ENCODE measurements at regions not wholly inside any gene's neighbourhood (a gene's known extent, or its start where the extent isn't known, plus 50 kb on each side); places are given as distances from the start of the nearest gene placed in this dataset.

DNA sequence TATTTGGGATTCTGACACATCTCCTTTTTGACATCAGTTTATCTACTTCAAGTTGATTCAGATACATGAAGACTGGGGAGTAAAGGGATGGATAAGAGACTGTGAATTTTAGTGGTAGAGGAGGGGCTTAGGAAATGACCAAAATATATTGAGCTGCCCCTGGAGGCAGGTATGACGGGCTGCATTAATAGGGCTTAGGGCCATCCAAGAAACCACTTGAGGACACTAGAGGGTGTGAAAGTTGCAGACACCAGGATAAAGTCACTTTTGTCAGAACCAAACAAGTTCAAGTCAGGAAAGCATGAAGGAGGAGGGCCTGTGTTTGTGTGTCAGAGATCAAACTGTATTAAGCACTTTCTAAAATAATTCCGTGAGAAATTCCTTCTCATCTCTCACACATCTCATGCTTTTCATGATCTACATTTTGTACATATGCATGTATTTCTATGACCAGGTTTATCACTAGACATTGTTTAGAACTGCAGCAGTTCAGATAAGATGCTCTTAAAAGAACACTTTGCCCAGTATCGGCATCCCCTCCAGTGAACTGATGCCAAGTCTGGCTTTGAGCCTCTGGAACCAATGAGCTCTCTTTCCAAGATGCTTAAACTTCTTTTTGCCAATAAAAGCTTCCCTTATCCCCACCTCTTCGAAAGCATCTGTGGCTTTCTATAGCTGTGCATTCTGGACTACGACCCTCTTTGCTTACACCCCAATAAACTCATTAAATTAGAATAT, 136.9 kb downstream of the SLC38A1 start:
- Histone ChIP-seq H3K9me3 (replicated peaks in 1 of 11) (no peaks in the 10 kb centered on the region), H3K4me2 (no peak overlapping the region), H4K20me1 (no peaks in the 10 kb centered on the region), H3K4me1 (no peaks in the 10 kb centered on the region), H3K27ac (no peak overlapping the region), H3K27me3 (no peaks in the 10 kb centered on the region), H3K36me3 (no peaks in the 10 kb centered on the region), H3K4me3 (no peak overlapping the region), H3K9ac (no peak overlapping the region)
- TF ChIP-seq Cebpa-rat (IDR thresholded peaks at IDR 0.05) = no peak

- no peaks in the 10 kb centered on the region for H3K9me3 ChIP-seq (replicated peaks in 1 of 11)
- no peaks in the 10 kb centered on the region for H4K20me1 ChIP-seq
- no peak overlapping the region for H3K4me3 ChIP-seq
- H3K4me1 ChIP-seq = peaks cover 0 to 6% (median 0%) of the 10 kb centered on the region in 10 experiments; a peak in 1 of 20 replicates
- no peak overlapping the region for H3K27ac ChIP-seq
- no peaks in the 10 kb centered on the region for H3K36me3 ChIP-seq
- no peak overlapping the region for H3K4me2 ChIP-seq
- no peak for TF ChIP-seq Cebpa-rat (IDR thresholded peaks at IDR 0.05)
- H3K9ac ChIP-seq = no peak overlapping the region
- no peaks in the 10 kb centered on the region for H3K27me3 ChIP-seq
Measured at GRCh38 chr12:46127656-46128055, 137.3 kb upstream of the SCAF11 start.

GRCh38 chr12:46126050-46126727, 135.8 kb upstream of the SCAF11 start:
- Histone ChIP-seq H4K20me1 (no peaks in the 10 kb centered on the region), H3K27ac (no peak overlapping the region), H3K9me3 (replicated peaks in 1 of 11) (no peaks in the 10 kb centered on the region), H3K4me3 (no peak overlapping the region), H3K4me2 (no peak overlapping the region), H3K9ac (no peak overlapping the region), H3K36me3 (no peaks in the 10 kb centered on the region), H3K4me1 (peaks cover 0 to 6% (median 0%) of the 10 kb centered on the region in 10 experiments; a peak in 1 of 20 replicates), H3K27me3 (no peaks in the 10 kb centered on the region)
- TF ChIP-seq Cebpa-rat (IDR thresholded peaks at IDR 0.05) = no peak

- no peaks in the 10 kb centered on the region for H3K36me3 ChIP-seq
- no peaks in the 10 kb centered on the region for H3K9me3 ChIP-seq (replicated peaks in 1 of 11)
- H4K20me1 ChIP-seq = no peaks in the 10 kb centered on the region
- no peaks in the 10 kb centered on the region for H3K27me3 ChIP-seq
- peak overlapping the region in 5 of 11 experiments; percentile 4 to 55 (median 28); a peak in 6 of 22 replicates for H3K4me2 ChIP-seq
- peak overlapping the region in 3 of 11 experiments; percentile 2 to 44 (median 20); a peak in 3 of 22 replicates for H3K9ac ChIP-seq
- TF ChIP-seq Cebpa-rat (IDR thresholded peaks at IDR 0.05) = no peak
- no peak overlapping the region for H3K4me3 ChIP-seq
- H3K27ac ChIP-seq = no peak overlapping the region
- H3K4me1 ChIP-seq = peaks cover 0 to 6% (median 0%) of the 10 kb centered on the region in 10 experiments; a peak in 1 of 20 replicates
Measured at GRCh38 chr12:46124848-46125619, 134.7 kb upstream of the SCAF11 start.

GRCh38 chr12:46124132-46124847, 133.9 kb upstream of the SCAF11 start:
- H3K27ac ChIP-seq = no peak overlapping the region
- no peaks in the 10 kb centered on the region for H3K36me3 ChIP-seq
- no peaks in the 10 kb centered on the region for H3K9me3 ChIP-seq (replicated peaks in 1 of 11)
- H3K4me2 ChIP-seq = no peak overlapping the region; a peak in 2 of 22 replicates
- TF ChIP-seq Cebpa-rat (IDR thresholded peaks at IDR 0.05) = no peak
- no peaks in the 10 kb centered on the region for H4K20me1 ChIP-seq
- peaks cover 0 to 6% (median 0%) of the 10 kb centered on the region in 10 experiments; a peak in 1 of 20 replicates for H3K4me1 ChIP-seq
- no peaks in the 10 kb centered on the region for H3K27me3 ChIP-seq
- H3K4me3 ChIP-seq = no peak overlapping the region
- H3K9ac ChIP-seq = peak overlapping the region in 2 of 11 experiments; percentile 2 to 20; a peak in 2 of 22 replicates

DNA sequence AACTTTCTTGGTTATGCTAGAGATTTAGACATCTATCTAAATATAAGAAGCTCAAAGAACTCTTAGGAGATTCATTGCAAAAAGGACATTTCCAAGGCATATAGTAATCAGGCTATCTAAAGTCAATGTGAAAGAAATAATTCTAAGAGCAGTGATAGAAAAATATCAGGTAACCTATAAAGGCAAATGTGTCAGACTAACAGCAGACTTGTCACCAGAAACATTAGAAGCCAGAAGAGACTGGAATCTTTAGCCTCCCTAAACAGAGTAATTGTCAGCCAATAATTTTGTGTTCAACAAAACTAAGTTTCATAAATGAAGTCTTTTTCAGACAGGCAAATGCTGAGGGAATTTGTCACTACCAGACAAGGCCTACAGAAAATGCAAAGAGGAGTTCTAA, 122.0 kb upstream of the SCAF11 start:
- H3K4me3 ChIP-seq = no peak overlapping the region
- no peaks in the 10 kb centered on the region for H4K20me1 ChIP-seq
- no peak overlapping the region for H3K9ac ChIP-seq
- H3K4me2 ChIP-seq = no peak overlapping the region
- TF ChIP-seq Cebpa-rat (IDR thresholded peaks at IDR 0.05) = no peak
- no peaks in the 10 kb centered on the region for H3K36me3 ChIP-seq
- peaks cover 0 to 17% (median 9%) of the 10 kb centered on the region in 10 experiments; a peak in 8 of 20 replicates for H3K4me1 ChIP-seq
- peaks cover 0 to 13% (median 8%) of the 10 kb centered on the region in 11 experiments; a peak in 13 of 22 replicates for H3K9me3 ChIP-seq (replicated peaks in 1 of 11)
- no peak overlapping the region for H3K27ac ChIP-seq
- no peaks in the 10 kb centered on the region for H3K27me3 ChIP-seq

DNA sequence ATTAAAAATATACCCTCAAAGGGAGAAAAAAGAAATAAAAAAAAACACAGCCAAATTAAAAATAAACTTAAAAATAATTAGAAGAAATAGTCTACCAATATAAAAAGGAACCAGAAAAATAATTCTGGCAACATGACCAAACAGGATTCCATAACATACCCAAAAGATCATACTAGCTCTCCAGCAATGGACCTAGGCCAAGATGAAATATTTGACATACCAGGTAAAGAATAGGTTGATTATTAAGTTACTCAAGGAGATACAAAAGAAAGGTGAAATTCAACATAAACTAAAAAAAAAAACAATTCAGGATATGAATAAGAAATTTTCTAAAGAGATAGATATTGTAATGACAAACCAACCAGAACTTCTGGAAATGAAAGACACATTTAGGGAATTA, 121.3 kb upstream of the SCAF11 start:
- TF ChIP-seq Cebpa-rat (IDR thresholded peaks at IDR 0.05) = no peak
- peak overlapping the region in 1 of 11 experiments; percentile 16; a peak in 2 of 22 replicates for H3K4me2 ChIP-seq
- H3K27me3 ChIP-seq = no peaks in the 10 kb centered on the region
- no peak overlapping the region for H3K9ac ChIP-seq
- H3K27ac ChIP-seq = no peak overlapping the region
- peaks cover 0 to 17% (median 9%) of the 10 kb centered on the region in 10 experiments; a peak in 8 of 20 replicates for H3K4me1 ChIP-seq
- H3K9me3 ChIP-seq (replicated peaks in 1 of 11) = peaks cover 0 to 13% (median 8%) of the 10 kb centered on the region in 11 experiments; a peak in 13 of 22 replicates
- no peak overlapping the region for H3K4me3 ChIP-seq
- no peaks in the 10 kb centered on the region for H4K20me1 ChIP-seq
- H3K36me3 ChIP-seq = no peaks in the 10 kb centered on the region

- no peaks in the 10 kb centered on the region for H3K36me3 ChIP-seq
- H3K9me3 ChIP-seq (replicated peaks in 1 of 11) = peaks cover 0 to 13% (median 8%) of the 10 kb centered on the region in 11 experiments; a peak in 13 of 22 replicates
- no peaks in the 10 kb centered on the region for H3K27me3 ChIP-seq
- no peak for TF ChIP-seq Cebpa-rat (IDR thresholded peaks at IDR 0.05)
- H3K4me1 ChIP-seq = peaks cover 0 to 17% (median 9%) of the 10 kb centered on the region in 10 experiments; a peak in 8 of 20 replicates
- H3K4me3 ChIP-seq = no peak overlapping the region
- H3K4me2 ChIP-seq = peak overlapping the region in 4 of 11 experiments; percentile 3 to 19 (median 15); a peak in 4 of 22 replicates
- H4K20me1 ChIP-seq = no peaks in the 10 kb centered on the region
- H3K27ac ChIP-seq = no peak overlapping the region
- H3K9ac ChIP-seq = no peak overlapping the region
Measured at GRCh38 chr12:46110928-46111699, 120.7 kb upstream of the SCAF11 start.
